ENCODE measurements at regions not wholly inside any gene's neighbourhood (a gene's known extent, or its start where the extent isn't known, plus 50 kb on each side); places are given as distances from the start of the nearest gene placed in this dataset.

DNA sequence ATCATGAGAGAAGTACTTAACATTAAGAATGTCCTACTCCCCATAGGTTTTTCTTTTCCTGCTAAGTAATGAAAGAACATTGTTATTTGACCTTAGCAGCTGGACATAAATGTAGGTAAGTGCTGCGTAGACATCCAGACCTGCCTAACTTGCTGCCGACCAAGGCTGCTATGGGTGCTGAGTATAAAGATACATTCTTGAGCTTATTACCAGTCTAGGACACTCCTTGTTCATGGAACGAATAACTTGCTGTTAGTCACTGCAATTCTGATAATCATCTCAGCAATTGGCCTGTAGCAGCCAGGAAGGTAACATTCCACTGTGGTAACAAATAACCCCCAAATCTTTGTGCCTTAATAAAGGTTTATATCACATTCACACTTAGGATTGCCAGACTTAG, 478.1 kb downstream of the VRK1 start:
- TF ChIP-seq DR1 (CRISPR knock-in tag; IDR thresholded peaks at IDR 0.05): no peak
- no peak for TF ChIP-seq ZNF263 (CRISPR knock-in tag; IDR thresholded peaks at IDR 0.05)
- no peak for TF ChIP-seq CREB1 (IDR thresholded peaks at IDR 0.05)
- TF ChIP-seq CREB1 (CRISPR knock-in tag; IDR thresholded peaks at IDR 0.05): no peak
- TF ChIP-seq, protein P1, sequence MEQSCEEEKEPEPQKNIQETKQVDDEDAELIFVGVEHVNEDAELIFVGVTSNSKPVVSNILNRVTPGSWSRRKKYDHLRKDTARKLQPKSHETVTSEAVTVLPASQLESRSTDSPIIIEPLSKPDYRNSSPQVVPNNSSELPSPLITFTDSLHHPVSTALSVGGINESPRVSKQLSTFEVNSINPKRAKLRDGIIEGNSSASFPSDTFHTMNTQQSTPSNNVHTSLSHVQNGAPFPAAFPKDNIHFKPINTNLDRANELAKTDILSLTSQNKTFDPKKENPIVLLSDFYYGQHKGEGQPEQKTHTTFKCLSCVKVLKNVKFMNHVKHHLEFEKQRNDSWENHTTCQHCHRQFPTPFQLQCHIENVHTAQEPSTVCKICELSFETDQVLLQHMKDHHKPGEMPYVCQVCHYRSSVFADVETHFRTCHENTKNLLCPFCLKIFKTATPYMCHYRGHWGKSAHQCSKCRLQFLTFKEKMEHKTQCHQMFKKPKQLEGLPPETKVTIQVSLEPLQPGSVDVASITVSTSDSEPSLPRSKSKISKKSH (CRISPR knock-in tag; IDR thresholded peaks at IDR 0.05; ENCODE audit: borderline replicate concordance): no peak
- TF ChIP-seq, protein P2, sequence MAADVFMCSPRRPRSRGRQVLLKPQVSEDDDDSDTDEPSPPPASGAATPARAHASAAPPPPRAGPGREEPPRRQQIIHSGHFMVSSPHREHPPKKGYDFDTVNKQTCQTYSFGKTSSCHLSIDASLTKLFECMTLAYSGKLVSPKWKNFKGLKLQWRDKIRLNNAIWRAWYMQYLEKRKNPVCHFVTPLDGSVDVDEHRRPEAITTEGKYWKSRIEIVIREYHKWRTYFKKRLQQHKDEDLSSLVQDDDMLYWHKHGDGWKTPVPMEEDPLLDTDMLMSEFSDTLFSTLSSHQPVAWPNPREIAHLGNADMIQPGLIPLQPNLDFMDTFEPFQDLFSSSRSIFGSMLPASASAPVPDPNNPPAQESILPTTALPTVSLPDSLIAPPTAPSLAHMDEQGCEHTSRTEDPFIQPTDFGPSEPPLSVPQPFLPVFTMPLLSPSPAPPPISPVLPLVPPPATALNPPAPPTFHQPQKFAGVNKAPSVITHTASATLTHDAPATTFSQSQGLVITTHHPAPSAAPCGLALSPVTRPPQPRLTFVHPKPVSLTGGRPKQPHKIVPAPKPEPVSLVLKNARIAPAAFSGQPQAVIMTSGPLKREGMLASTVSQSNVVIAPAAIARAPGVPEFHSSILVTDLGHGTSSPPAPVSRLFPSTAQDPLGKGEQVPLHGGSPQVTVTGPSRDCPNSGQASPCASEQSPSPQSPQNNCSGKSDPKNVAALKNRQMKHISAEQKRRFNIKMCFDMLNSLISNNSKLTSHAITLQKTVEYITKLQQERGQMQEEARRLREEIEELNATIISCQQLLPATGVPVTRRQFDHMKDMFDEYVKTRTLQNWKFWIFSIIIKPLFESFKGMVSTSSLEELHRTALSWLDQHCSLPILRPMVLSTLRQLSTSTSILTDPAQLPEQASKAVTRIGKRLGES (CRISPR knock-in tag; IDR thresholded peaks at IDR 0.05; ENCODE audit: borderline replicate concordance): no peak
- TF ChIP-seq, protein P3, sequence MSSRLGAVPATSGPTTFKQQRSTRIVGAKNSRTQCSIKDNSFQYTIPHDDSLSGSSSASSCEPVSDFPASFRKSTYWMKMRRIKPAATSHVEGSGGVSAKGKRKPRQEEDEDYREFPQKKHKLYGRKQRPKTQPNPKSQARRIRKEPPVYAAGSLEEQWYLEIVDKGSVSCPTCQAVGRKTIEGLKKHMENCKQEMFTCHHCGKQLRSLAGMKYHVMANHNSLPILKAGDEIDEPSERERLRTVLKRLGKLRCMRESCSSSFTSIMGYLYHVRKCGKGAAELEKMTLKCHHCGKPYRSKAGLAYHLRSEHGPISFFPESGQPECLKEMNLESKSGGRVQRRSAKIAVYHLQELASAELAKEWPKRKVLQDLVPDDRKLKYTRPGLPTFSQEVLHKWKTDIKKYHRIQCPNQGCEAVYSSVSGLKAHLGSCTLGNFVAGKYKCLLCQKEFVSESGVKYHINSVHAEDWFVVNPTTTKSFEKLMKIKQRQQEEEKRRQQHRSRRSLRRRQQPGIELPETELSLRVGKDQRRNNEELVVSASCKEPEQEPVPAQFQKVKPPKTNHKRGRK (CRISPR knock-in tag; IDR thresholded peaks at IDR 0.05): no peak
- TF ChIP-seq KDM3A (CRISPR knock-in tag; IDR thresholded peaks at IDR 0.05; ENCODE audit: low read depth): no peak
- TF ChIP-seq, protein P4, sequence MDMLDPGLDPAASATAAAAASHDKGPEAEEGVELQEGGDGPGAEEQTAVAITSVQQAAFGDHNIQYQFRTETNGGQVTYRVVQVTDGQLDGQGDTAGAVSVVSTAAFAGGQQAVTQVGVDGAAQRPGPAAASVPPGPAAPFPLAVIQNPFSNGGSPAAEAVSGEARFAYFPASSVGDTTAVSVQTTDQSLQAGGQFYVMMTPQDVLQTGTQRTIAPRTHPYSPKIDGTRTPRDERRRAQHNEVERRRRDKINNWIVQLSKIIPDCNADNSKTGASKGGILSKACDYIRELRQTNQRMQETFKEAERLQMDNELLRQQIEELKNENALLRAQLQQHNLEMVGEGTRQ (IDR thresholded peaks at IDR 0.05; ENCODE audit: low read depth, low read length): no peak
- TF ChIP-seq, protein P4 (CRISPR knock-in tag; IDR thresholded peaks at IDR 0.05; ENCODE audit: borderline replicate concordance): no peak
- no peak for TF ChIP-seq PHB2 (IDR thresholded peaks at IDR 0.05; ENCODE audit: partially characterized antibody)

Measured in HepG2 (cell line).